Neural cell (in vitro differentiated cells): ENCODE measurements at regions not wholly inside any gene's neighbourhood (a gene's known extent, or its start where the extent isn't known, plus 50 kb on each side); places are given as distances from the start of the nearest gene placed in this dataset.

Experiments
- EP300 ChIP-seq: fragments of 450-650 bp; conservative IDR thresholded peaks from 2 replicates; pipeline ENCODE4 v1.6.1; 2014; ENCODE audit warnings: antibody characterized with exemption, mild to moderate bottlenecking, moderate library complexity; ENCODE audit not compliant: poor library complexity, severe bottlenecking
- EZH2 ChIP-seq: fragments of 200-600, 300-800 bp; shearing (Covaris generic), sonication (generic); IDR thresholded peaks from 2 replicates; pipeline ENCODE4 v1.6.1; 2014; ENCODE audit warnings: antibody characterized with exemption, low read length, borderline replicate concordance, mild to moderate bottlenecking; ENCODE audit not compliant: insufficient read depth, poor library complexity, severe bottlenecking
- POLR2AphosphoS5 ChIP-seq: IDR thresholded peaks from 2 replicates; pipeline ENCODE4 v1.6.1; 2012
- RAD21 ChIP-seq: fragments of 450-650 bp; conservative IDR thresholded peaks from 2 replicates; pipeline ENCODE4 v1.6.1; 2014; ENCODE audit warnings: antibody characterized with exemption, mild to moderate bottlenecking, moderate library complexity
- REST ChIP-seq: IDR thresholded peaks from 2 replicates; pipeline ENCODE4 v1.6.1; 2012; ENCODE audit warnings: borderline replicate concordance
- TF ChIP-seq, protein P1 (sequence below): fragments of 450-650 bp; IDR thresholded peaks from 2 replicates; pipeline ENCODE4 v1.5.1; 2014; ENCODE audit warnings: antibody characterized with exemption, mild to moderate bottlenecking, moderate library complexity; ENCODE audit not compliant: poor library complexity, severe bottlenecking

DNA sequence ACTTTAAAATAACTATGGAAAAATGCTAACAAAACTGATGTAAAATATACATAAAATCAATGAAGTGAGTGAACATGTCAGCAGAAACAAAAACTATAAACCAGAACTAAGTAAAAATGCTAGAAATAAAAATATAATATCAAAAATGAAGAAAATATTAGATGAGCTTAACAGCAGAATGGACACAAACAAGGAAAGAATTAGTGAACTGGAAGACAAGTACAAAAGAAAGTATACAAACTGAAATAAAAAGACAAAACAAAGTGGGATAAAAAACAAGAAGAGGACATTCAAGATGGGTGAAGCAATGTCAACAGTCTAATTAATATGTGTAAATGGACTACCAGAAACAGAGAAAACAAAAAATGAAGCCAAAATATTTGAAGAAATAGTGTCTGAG lies 339.2 kb downstream of the NXPE2 start:
- TF ChIP-seq, protein P1, sequence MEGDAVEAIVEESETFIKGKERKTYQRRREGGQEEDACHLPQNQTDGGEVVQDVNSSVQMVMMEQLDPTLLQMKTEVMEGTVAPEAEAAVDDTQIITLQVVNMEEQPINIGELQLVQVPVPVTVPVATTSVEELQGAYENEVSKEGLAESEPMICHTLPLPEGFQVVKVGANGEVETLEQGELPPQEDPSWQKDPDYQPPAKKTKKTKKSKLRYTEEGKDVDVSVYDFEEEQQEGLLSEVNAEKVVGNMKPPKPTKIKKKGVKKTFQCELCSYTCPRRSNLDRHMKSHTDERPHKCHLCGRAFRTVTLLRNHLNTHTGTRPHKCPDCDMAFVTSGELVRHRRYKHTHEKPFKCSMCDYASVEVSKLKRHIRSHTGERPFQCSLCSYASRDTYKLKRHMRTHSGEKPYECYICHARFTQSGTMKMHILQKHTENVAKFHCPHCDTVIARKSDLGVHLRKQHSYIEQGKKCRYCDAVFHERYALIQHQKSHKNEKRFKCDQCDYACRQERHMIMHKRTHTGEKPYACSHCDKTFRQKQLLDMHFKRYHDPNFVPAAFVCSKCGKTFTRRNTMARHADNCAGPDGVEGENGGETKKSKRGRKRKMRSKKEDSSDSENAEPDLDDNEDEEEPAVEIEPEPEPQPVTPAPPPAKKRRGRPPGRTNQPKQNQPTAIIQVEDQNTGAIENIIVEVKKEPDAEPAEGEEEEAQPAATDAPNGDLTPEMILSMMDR, result no peak
- no peak for TF ChIP-seq REST
- TF ChIP-seq POLR2AphosphoS5, result no peak
- no peak for TF ChIP-seq RAD21
- no peak for TF ChIP-seq EZH2
- no peak for TF ChIP-seq EP300
